Uterus (tissue), 2 donors: ENCODE measurements at regions not wholly inside any gene's neighbourhood (a gene's known extent, or its start where the extent isn't known, plus 50 kb on each side); places are given as distances from the start of the nearest gene placed in this dataset.

Experiments
- CTCF ChIP-seq, 4 experiments: fragments of 200-600 bp in 2 of 4; fragments of 450-650 bp in 2 of 4; sonication (generic) in 2 of 4; IDR thresholded peaks; one replicate each; pipeline ENCODE4 v1.5.1; 2016 to 2019; ENCODE audit warnings: antibody characterized with exemption in 4 of 4, mild to moderate bottlenecking in 2 of 4, moderate library complexity in 1 of 4
- POLR2A ChIP-seq, 2 donors: fragments of 450-650 bp; IDR thresholded peaks; one replicate each; pipeline ENCODE4 v1.6.1; 2016; ENCODE audit warnings: antibody characterized with exemption in 2 of 2, mild to moderate bottlenecking in 1 of 2, moderate library complexity in 1 of 2

- TF ChIP-seq POLR2A (IDR thresholded peaks at IDR 0.05) (no peak), CTCF (IDR thresholded peaks at IDR 0.05) (no peak)
Measured at GRCh38 chr2:192574552-192574951, 379.8 kb upstream of the TMEFF2 start.
